SK-N-SH treated with all-trans-retinoic acid at 6 μM for 48 hours (cell line): ENCODE measurements at regions not wholly inside any gene's neighbourhood (a gene's known extent, or its start where the extent isn't known, plus 50 kb on each side); places are given as distances from the start of the nearest gene placed in this dataset.

Source experiments
- ARNTL ChIP-seq: fragments of 450-650 bp; formaldehyde crosslinking; IDR thresholded peaks from 2 replicates; pipeline ENCODE4 v1.5.0; 2020; ENCODE audit warnings: low read depth, mild to moderate bottlenecking, moderate library complexity, borderline replicate concordance
- CREB5 ChIP-seq: fragments of 250-450 bp; sonication (Bioruptor Pico); IDR thresholded peaks from 2 replicates; pipeline ENCODE4 v1.5.1; 2020; ENCODE audit warnings: low read depth, mild to moderate bottlenecking, moderate library complexity
- CSDC2 ChIP-seq: fragments of 250-450 bp; sonication (Bioruptor Pico); IDR thresholded peaks from 2 replicates; pipeline ENCODE4 v1.5.0; 2020; ENCODE audit warnings: mild to moderate bottlenecking, moderate library complexity
- ESRRG ChIP-seq: fragments of 250-450 bp; sonication (Bioruptor Pico); IDR thresholded peaks from 2 replicates; pipeline ENCODE4 v1.6.1; 2021; ENCODE audit warnings: mild to moderate bottlenecking
- OSR1 ChIP-seq: fragments of 250-450 bp; sonication (Bioruptor Pico); IDR thresholded peaks from 2 replicates; pipeline ENCODE4 v1.8.0; 2022; ENCODE audit warnings: moderate library complexity, mild to moderate bottlenecking, inconsistent platforms
- TOX ChIP-seq: fragments of 250-450 bp; sonication (Bioruptor Pico); IDR thresholded peaks from 2 replicates; pipeline ENCODE4 v1.8.0; 2021; ENCODE audit warnings: mild to moderate bottlenecking, moderate library complexity, borderline replicate concordance
- ZFP3 ChIP-seq: fragments of 250-450 bp; sonication (Bioruptor Pico); IDR thresholded peaks from 2 replicates; pipeline ENCODE4 v1.5.0; 2020; ENCODE audit warnings: mild to moderate bottlenecking, moderate library complexity
- ZFP30 ChIP-seq: fragments of 450-650 bp; formaldehyde crosslinking; IDR thresholded peaks from 2 replicates; pipeline ENCODE4 v1.5.0; 2022; ENCODE audit warnings: mild to moderate bottlenecking, moderate library complexity
- TF ChIP-seq, protein P1 (sequence below): fragments of 250-450 bp; sonication (Bioruptor Pico); IDR thresholded peaks from 2 replicates; pipeline ENCODE4 v1.8.0; 2020; ENCODE audit warnings: mild to moderate bottlenecking, moderate library complexity, borderline replicate concordance

DNA sequence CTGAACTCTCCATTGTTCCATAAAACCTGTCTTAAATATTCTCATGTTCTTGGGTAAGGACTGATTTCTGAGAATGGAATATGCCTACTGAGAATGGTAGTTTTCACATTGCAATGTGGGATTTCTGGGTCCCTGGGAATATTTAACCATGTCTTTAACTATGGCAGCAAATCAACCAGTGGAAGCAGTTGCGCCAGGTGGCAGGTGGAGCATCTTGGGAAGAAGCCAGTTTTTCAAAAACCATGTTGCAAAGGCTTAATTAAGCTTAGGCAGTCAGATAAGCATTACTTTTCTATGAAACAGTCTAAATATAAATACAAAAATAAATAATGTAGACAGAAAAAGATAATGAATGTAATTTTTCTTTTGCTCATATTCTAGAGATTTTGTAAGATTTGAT is 448.1 kb downstream of the ADAMTS20 start:
- no peak for TF ChIP-seq ARNTL (CRISPR knock-in tag)
- TF ChIP-seq OSR1 (CRISPR knock-in tag), result no peak
- TF ChIP-seq, protein P1, sequence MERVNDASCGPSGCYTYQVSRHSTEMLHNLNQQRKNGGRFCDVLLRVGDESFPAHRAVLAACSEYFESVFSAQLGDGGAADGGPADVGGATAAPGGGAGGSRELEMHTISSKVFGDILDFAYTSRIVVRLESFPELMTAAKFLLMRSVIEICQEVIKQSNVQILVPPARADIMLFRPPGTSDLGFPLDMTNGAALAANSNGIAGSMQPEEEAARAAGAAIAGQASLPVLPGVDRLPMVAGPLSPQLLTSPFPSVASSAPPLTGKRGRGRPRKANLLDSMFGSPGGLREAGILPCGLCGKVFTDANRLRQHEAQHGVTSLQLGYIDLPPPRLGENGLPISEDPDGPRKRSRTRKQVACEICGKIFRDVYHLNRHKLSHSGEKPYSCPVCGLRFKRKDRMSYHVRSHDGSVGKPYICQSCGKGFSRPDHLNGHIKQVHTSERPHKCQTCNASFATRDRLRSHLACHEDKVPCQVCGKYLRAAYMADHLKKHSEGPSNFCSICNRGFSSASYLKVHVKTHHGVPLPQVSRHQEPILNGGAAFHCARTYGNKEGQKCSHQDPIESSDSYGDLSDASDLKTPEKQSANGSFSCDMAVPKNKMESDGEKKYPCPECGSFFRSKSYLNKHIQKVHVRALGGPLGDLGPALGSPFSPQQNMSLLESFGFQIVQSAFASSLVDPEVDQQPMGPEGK (CRISPR knock-in tag), result no peak
- TF ChIP-seq CREB5 (CRISPR knock-in tag), result no peak
- TF ChIP-seq TOX (CRISPR knock-in tag), result no peak
- TF ChIP-seq ESRRG, result no peak
- TF ChIP-seq CSDC2, result no peak
- no peak for TF ChIP-seq ZFP30 (CRISPR knock-in tag)
- no peak for TF ChIP-seq ZFP3 (CRISPR knock-in tag)
